ENCODE measurements at regions not wholly inside any gene's neighbourhood (a gene's known extent, or its start where the extent isn't known, plus 50 kb on each side); places are given as distances from the start of the nearest gene placed in this dataset.

- no peak for ATAC-seq
- TF ChIP-seq TCF4 (CRISPR knock-in tag; IDR thresholded peaks at IDR 0.05; ENCODE audit: borderline replicate concordance) = no peak
- TF ChIP-seq ZC3H10 (CRISPR knock-in tag; IDR thresholded peaks at IDR 0.05) = no peak
- no peak for TF ChIP-seq ESRRG (CRISPR knock-in tag; IDR thresholded peaks at IDR 0.05)
- TF ChIP-seq ZNF8 (CRISPR knock-in tag; IDR thresholded peaks at IDR 0.05) = no peak
- TF ChIP-seq OSR1 (CRISPR knock-in tag; IDR thresholded peaks at IDR 0.05) = no peak
- no peak for TF ChIP-seq CSDC2 (CRISPR knock-in tag; IDR thresholded peaks at IDR 0.05)
- TF ChIP-seq SNAI2 (CRISPR knock-in tag; IDR thresholded peaks at IDR 0.05) = no peak
- no peak for TF ChIP-seq PPARA (CRISPR knock-in tag; IDR thresholded peaks at IDR 0.05; ENCODE audit: borderline replicate concordance)
Measured at GRCh38 chr4:85175190-85175589, 208.7 kb upstream of the WDFY3 start.

GRCh38 chr4:85177092-85177491, 210.6 kb upstream of the WDFY3 start:
- ATAC-seq = no peak
- TF ChIP-seq CSDC2 (CRISPR knock-in tag; IDR thresholded peaks at IDR 0.05) = no peak
- TF ChIP-seq GLIS3 (CRISPR knock-in tag; IDR thresholded peaks at IDR 0.05) = no peak
- TF ChIP-seq, protein P1, sequence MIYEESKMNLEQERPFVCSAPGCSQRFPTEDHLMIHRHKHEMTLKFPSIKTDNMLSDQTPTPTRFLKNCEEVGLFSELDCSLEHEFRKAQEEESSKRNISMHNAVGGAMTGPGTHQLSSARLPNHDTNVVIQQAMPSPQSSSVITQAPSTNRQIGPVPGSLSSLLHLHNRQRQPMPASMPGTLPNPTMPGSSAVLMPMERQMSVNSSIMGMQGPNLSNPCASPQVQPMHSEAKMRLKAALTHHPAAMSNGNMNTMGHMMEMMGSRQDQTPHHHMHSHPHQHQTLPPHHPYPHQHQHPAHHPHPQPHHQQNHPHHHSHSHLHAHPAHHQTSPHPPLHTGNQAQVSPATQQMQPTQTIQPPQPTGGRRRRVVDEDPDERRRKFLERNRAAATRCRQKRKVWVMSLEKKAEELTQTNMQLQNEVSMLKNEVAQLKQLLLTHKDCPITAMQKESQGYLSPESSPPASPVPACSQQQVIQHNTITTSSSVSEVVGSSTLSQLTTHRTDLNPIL (CRISPR knock-in tag; IDR thresholded peaks at IDR 0.05; ENCODE audit: low read depth) = no peak
- TF ChIP-seq, protein P2, sequence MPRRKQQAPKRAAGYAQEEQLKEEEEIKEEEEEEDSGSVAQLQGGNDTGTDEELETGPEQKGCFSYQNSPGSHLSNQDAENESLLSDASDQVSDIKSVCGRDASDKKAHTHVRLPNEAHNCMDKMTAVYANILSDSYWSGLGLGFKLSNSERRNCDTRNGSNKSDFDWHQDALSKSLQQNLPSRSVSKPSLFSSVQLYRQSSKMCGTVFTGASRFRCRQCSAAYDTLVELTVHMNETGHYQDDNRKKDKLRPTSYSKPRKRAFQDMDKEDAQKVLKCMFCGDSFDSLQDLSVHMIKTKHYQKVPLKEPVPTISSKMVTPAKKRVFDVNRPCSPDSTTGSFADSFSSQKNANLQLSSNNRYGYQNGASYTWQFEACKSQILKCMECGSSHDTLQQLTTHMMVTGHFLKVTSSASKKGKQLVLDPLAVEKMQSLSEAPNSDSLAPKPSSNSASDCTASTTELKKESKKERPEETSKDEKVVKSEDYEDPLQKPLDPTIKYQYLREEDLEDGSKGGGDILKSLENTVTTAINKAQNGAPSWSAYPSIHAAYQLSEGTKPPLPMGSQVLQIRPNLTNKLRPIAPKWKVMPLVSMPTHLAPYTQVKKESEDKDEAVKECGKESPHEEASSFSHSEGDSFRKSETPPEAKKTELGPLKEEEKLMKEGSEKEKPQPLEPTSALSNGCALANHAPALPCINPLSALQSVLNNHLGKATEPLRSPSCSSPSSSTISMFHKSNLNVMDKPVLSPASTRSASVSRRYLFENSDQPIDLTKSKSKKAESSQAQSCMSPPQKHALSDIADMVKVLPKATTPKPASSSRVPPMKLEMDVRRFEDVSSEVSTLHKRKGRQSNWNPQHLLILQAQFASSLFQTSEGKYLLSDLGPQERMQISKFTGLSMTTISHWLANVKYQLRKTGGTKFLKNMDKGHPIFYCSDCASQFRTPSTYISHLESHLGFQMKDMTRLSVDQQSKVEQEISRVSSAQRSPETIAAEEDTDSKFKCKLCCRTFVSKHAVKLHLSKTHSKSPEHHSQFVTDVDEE (CRISPR knock-in tag; IDR thresholded peaks at IDR 0.05) = no peak
- TF ChIP-seq ISL1 (CRISPR knock-in tag; IDR thresholded peaks at IDR 0.05) = no peak
- TF ChIP-seq TCF4 (CRISPR knock-in tag; IDR thresholded peaks at IDR 0.05; ENCODE audit: borderline replicate concordance) = no peak

- no peak for ATAC-seq
- no peak for TF ChIP-seq ZNF565 (CRISPR knock-in tag; conservative IDR thresholded peaks at IDR 0.05; ENCODE audit: low read depth)
- TF ChIP-seq TOX (CRISPR knock-in tag; IDR thresholded peaks at IDR 0.05; ENCODE audit: borderline replicate concordance) = no peak
- TF ChIP-seq, protein P2 (CRISPR knock-in tag; IDR thresholded peaks at IDR 0.05) = no peak
- TF ChIP-seq, protein P3, sequence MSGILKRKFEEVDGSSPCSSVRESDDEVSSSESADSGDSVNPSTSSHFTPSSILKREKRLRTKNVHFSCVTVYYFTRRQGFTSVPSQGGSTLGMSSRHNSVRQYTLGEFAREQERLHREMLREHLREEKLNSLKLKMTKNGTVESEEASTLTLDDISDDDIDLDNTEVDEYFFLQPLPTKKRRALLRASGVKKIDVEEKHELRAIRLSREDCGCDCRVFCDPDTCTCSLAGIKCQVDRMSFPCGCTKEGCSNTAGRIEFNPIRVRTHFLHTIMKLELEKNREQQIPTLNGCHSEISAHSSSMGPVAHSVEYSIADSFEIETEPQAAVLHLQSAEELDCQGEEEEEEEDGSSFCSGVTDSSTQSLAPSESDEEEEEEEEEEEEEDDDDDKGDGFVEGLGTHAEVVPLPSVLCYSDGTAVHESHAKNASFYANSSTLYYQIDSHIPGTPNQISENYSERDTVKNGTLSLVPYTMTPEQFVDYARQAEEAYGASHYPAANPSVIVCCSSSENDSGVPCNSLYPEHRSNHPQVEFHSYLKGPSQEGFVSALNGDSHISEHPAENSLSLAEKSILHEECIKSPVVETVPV (CRISPR knock-in tag; IDR thresholded peaks at IDR 0.05) = no peak
- TF ChIP-seq CSDC2 (CRISPR knock-in tag; IDR thresholded peaks at IDR 0.05) = no peak
- no peak for TF ChIP-seq BACH2 (CRISPR knock-in tag; IDR thresholded peaks at IDR 0.05; ENCODE audit: borderline replicate concordance)
- no peak for TF ChIP-seq ZNF70 (CRISPR knock-in tag; IDR thresholded peaks at IDR 0.05)
- TF ChIP-seq OSR1 (CRISPR knock-in tag; IDR thresholded peaks at IDR 0.05) = no peak
- TF ChIP-seq SNAI2 (CRISPR knock-in tag; IDR thresholded peaks at IDR 0.05) = no peak
- TF ChIP-seq POU6F1 (CRISPR knock-in tag; IDR thresholded peaks at IDR 0.05; ENCODE audit: borderline replicate concordance, low read depth) = no peak
- TF ChIP-seq GLIS3 (CRISPR knock-in tag; IDR thresholded peaks at IDR 0.05) = no peak
- no peak for TF ChIP-seq RARB (CRISPR knock-in tag; IDR thresholded peaks at IDR 0.05)
- TF ChIP-seq ZC3H10 (CRISPR knock-in tag; IDR thresholded peaks at IDR 0.05) = no peak
- no peak for TF ChIP-seq ARNTL (CRISPR knock-in tag; IDR thresholded peaks at IDR 0.05; ENCODE audit: borderline replicate concordance, low read depth)
- no peak for TF ChIP-seq ZFP3 (CRISPR knock-in tag; IDR thresholded peaks at IDR 0.05)
- TF ChIP-seq PATZ1 (CRISPR knock-in tag; IDR thresholded peaks at IDR 0.05; ENCODE audit: borderline replicate concordance) = no peak
- no peak for TF ChIP-seq PPARA (CRISPR knock-in tag; IDR thresholded peaks at IDR 0.05; ENCODE audit: borderline replicate concordance)
- TF ChIP-seq ZNF8 (CRISPR knock-in tag; IDR thresholded peaks at IDR 0.05) = no peak
- no peak for TF ChIP-seq ISL1 (CRISPR knock-in tag; IDR thresholded peaks at IDR 0.05)
Measured at GRCh38 chr4:85177679-85178078, 211.2 kb upstream of the WDFY3 start.
